Naive thymus-derived CD4-positive, alpha-beta T cell (primary cell): ENCODE measurements at regions not wholly inside any gene's neighbourhood (a gene's known extent, or its start where the extent isn't known, plus 50 kb on each side); places are given as distances from the start of the nearest gene placed in this dataset.
A peak's percentile ranks its signal among the peaks of the same experiment; 100 is the strongest.

Experiments used
- ATAC-seq: fragments of 150-1000 bp; cut with Tn5 transposase; 2 replicates; pipeline ENCODE4 v1.10.0; 2021; ENCODE audit warnings: mild to moderate bottlenecking, moderate library complexity
- CTCF ChIA-PET: fragments of 350-600 bp; sonication (Branson Sonifier 250); formaldehyde crosslinking; loops from one replicate; lab custom pipeline; 2021; ENCODE audit warnings: antibody characterized with exemption; lab: Charles Lee
- POLR2A ChIA-PET: fragments of 350-600 bp; sonication (Branson Sonifier 250); formaldehyde crosslinking; loops from one replicate; lab custom pipeline; 2021; ENCODE audit warnings: antibody characterized with exemption, inconsistent platforms; lab: Charles Lee
- DNase-seq, 9 donors: peaks; one replicate each; pipeline versions ENCODE4 v3.0.0 to v3.0.0-alpha.2; 2020 to 2022; ENCODE audit warnings: mixed read lengths in 1 of 9
- H3K27ac ChIP-seq: one replicate; pipeline ENCODE4 v1.7.0; 2013; ENCODE audit warnings: mild to moderate bottlenecking, low read depth, low read length, moderate library complexity
- H3K27me3 ChIP-seq, 2 donors: one replicate each; pipeline ENCODE4 v1.7.0; 2013; ENCODE audit warnings: low read length in 2 of 2, mild to moderate bottlenecking in 2 of 2, moderate library complexity in 2 of 2; ENCODE audit not compliant: control insufficient read depth in 2 of 2, insufficient read depth in 2 of 2
- H3K36me3 ChIP-seq, 3 experiments: 1 replicate in 2 of 3; 2 replicates in 1 of 3; pipeline ENCODE4 v1.7.0; 2013; ENCODE audit warnings: low read length in 3 of 3, mild to moderate bottlenecking in 3 of 3, moderate library complexity in 1 of 3; ENCODE audit not compliant: insufficient read depth in 3 of 3, control insufficient read depth in 2 of 3
- H3K4me1 ChIP-seq, 2 donors: one replicate each; pipeline ENCODE4 v1.7.0; 2013; ENCODE audit warnings: low read length in 2 of 2, mild to moderate bottlenecking in 2 of 2, moderate library complexity in 1 of 2; ENCODE audit not compliant: control insufficient read depth in 2 of 2, insufficient read depth in 2 of 2
- H3K4me3 ChIP-seq: 2 replicates; pipeline ENCODE4 v1.7.0; 2013; ENCODE audit warnings: mild to moderate bottlenecking, low read length
- H3K9me3 ChIP-seq, 3 experiments: 1 replicate in 2 of 3; 2 replicates in 1 of 3; pipeline ENCODE4 v1.7.0; 2013; ENCODE audit warnings: low read length in 3 of 3; ENCODE audit not compliant: control insufficient read depth in 2 of 3
- H3K27ac Mint-ChIP-seq, 9 donors: one replicate each; pipeline ENCODE4 v1.8.0; 2020 to 2022; ENCODE audit warnings: mixed read lengths in 9 of 9, mild to moderate bottlenecking in 8 of 9, moderate library complexity in 5 of 9, inconsistent platforms in 2 of 9
- H3K27me3 Mint-ChIP-seq, 5 donors: one replicate each; pipeline ENCODE4 v1.8.0; 2021 to 2022; ENCODE audit warnings: mixed read lengths in 5 of 5, mild to moderate bottlenecking in 1 of 5
- H3K36me3 Mint-ChIP-seq, 5 donors: one replicate each; pipeline ENCODE4 v1.8.0; 2020 to 2022; ENCODE audit warnings: mixed read lengths in 5 of 5, mild to moderate bottlenecking in 3 of 5, inconsistent platforms in 1 of 5
- H3K4me1 Mint-ChIP-seq, 7 donors: one replicate each; pipeline ENCODE4 v1.8.0; 2020 to 2022; ENCODE audit warnings: mixed read lengths in 7 of 7, mild to moderate bottlenecking in 3 of 7, inconsistent platforms in 1 of 7
- H3K4me3 Mint-ChIP-seq, 10 donors: one replicate each; pipeline ENCODE4 v1.8.0; 2020 to 2022; ENCODE audit warnings: mild to moderate bottlenecking in 10 of 10, mixed read lengths in 10 of 10, moderate library complexity in 6 of 10, inconsistent platforms in 2 of 10
- H3K9me3 Mint-ChIP-seq, 11 donors: one replicate each; pipeline ENCODE4 v1.8.0; 2020 to 2022; ENCODE audit warnings: mixed read lengths in 11 of 11, mild to moderate bottlenecking in 4 of 11, inconsistent platforms in 1 of 11, moderate library complexity in 1 of 11
- intact Hi-C, 2 donors: fragments of 100-400 bp; cut with micrococcal nuclease; formaldehyde crosslinking; loops; one replicate each; pipeline ENCODE4 v1.15.1; 2023

DNA sequence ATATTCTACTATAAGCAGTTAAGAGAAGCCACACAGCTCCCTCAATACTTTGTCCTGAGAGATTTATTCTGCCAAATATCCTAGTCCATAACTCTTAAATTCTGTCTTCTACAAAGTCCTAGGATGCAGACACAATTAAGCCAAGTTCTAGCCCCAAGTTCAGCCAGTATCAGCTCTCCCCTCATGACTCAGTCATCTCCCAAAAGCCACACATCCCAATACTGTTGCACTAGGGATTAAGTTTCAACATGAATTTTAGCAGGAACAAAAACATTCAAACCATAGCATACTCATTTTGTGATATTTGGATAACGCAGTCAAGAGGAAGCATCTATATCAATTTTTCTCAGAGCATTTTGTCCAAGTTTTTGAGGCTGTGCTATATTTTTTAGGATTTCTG, 277.4 kb downstream of the FZD1 start:
- no peak for DNase-seq
- Mint-ChIP-seq H3K9me3 (peaks cover 0 to 9% (median 0%) of the 10 kb centered on the region in 11 donors), H3K27me3 (peaks cover 0 to 13% (median 4%) of the 10 kb centered on the region in 5 donors), H3K4me3 (no peak overlapping the region), H3K4me1 (no peaks in the 10 kb centered on the region), H3K36me3 (no peaks in the 10 kb centered on the region), H3K27ac (no peak overlapping the region)
- CTCF ChIA-PET, result no interaction called here
- no peak for ATAC-seq
- no peak overlapping the region for H3K27ac ChIP-seq
- H3K27me3 ChIP-seq, result no peaks in the 10 kb centered on the region
- H3K4me3 ChIP-seq, result no peak overlapping the region
- H3K9me3 ChIP-seq, result no peaks in the 10 kb centered on the region
- intact Hi-C loops, result no loop called here
- H3K4me1 ChIP-seq, result no peaks in the 10 kb centered on the region
- H3K36me3 ChIP-seq, result no peaks in the 10 kb centered on the region
- POLR2A ChIA-PET, result no interaction called here

- ATAC-seq (no peak), DNase-seq (no peak)
- Histone ChIP-seq H3K9me3 (no peaks in the 10 kb centered on the region), H3K4me3 (no peak overlapping the region), H3K36me3 (no peaks in the 10 kb centered on the region), H3K27ac (no peak overlapping the region), H3K4me1 (no peaks in the 10 kb centered on the region), H3K27me3 (no peaks in the 10 kb centered on the region)
- intact Hi-C loops, result no loop called here
- H3K27ac Mint-ChIP-seq, result no peak overlapping the region
- no peaks in the 10 kb centered on the region for H3K4me1 Mint-ChIP-seq
- H3K36me3 Mint-ChIP-seq, result no peaks in the 10 kb centered on the region
- peaks cover 0 to 9% (median 0%) of the 10 kb centered on the region in 11 donors for H3K9me3 Mint-ChIP-seq
- peaks cover 0 to 13% (median 4%) of the 10 kb centered on the region in 5 donors for H3K27me3 Mint-ChIP-seq
- CTCF ChIA-PET, result no interaction called here
- POLR2A ChIA-PET, result no interaction called here
- no peak overlapping the region for H3K4me3 Mint-ChIP-seq
Observed at GRCh38 chr7:91543646-91544045, 279.4 kb downstream of the FZD1 start.

DNA sequence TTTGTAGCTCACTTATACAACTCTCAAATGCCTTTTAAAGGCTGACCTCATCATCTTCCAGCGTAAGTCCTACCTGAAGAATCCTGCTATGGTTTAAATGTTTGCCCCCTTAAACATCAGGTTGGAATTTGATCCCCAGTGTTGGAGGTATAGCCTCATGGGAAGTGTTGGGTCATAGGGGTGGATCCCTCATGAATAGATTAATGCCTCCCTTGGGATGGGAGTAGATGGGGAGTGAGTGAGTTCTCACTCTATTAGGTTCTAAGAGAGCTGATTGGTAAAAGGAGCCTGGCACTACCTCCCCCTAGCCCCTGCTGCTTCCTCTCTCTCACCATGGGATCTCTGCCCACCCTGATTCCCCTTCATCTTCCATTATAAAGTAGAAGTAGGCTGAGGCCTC, 285.6 kb downstream of the FZD1 start:
- no peak overlapping the region for H3K4me3 Mint-ChIP-seq
- H3K27me3 Mint-ChIP-seq, result peaks cover 0 to 2% (median 0%) of the 10 kb centered on the region in 5 donors
- ChIA-PET POLR2A (no interaction called here), CTCF (no interaction called here)
- H3K36me3 Mint-ChIP-seq, result no peaks in the 10 kb centered on the region
- intact Hi-C loops, result no loop called here
- Histone ChIP-seq H3K4me3 (no peak overlapping the region), H3K9me3 (no peaks in the 10 kb centered on the region), H3K36me3 (no peaks in the 10 kb centered on the region), H3K27me3 (no peaks in the 10 kb centered on the region), H3K27ac (no peak overlapping the region), H3K4me1 (no peaks in the 10 kb centered on the region)
- peaks cover 0 to 5% (median 0%) of the 10 kb centered on the region in 7 donors for H3K4me1 Mint-ChIP-seq
- DNase-seq (no peak), ATAC-seq (no peak)
- no peak overlapping the region for H3K27ac Mint-ChIP-seq
- H3K9me3 Mint-ChIP-seq, result peaks cover 0 to 3% (median 0%) of the 10 kb centered on the region in 11 donors

- ChIA-PET POLR2A (no interaction called here), CTCF (no interaction called here)
- Mint-ChIP-seq H3K4me1 (peaks cover 0 to 5% (median 0%) of the 10 kb centered on the region in 7 donors), H3K27me3 (no peaks in the 10 kb centered on the region), H3K9me3 (no peaks in the 10 kb centered on the region), H3K4me3 (no peak overlapping the region), H3K36me3 (no peaks in the 10 kb centered on the region), H3K27ac (no peak overlapping the region)
- H3K4me3 ChIP-seq, result no peak overlapping the region
- H3K27ac ChIP-seq, result no peak overlapping the region
- H3K4me1 ChIP-seq, result no peaks in the 10 kb centered on the region
- no peaks in the 10 kb centered on the region for H3K27me3 ChIP-seq
- DNase-seq, result no peak
- H3K36me3 ChIP-seq, result no peaks in the 10 kb centered on the region
- intact Hi-C loops, result no loop called here
- H3K9me3 ChIP-seq, result no peaks in the 10 kb centered on the region
- no peak for ATAC-seq
Observed at GRCh38 chr7:91550931-91551330, 286.7 kb downstream of the FZD1 start.

DNA sequence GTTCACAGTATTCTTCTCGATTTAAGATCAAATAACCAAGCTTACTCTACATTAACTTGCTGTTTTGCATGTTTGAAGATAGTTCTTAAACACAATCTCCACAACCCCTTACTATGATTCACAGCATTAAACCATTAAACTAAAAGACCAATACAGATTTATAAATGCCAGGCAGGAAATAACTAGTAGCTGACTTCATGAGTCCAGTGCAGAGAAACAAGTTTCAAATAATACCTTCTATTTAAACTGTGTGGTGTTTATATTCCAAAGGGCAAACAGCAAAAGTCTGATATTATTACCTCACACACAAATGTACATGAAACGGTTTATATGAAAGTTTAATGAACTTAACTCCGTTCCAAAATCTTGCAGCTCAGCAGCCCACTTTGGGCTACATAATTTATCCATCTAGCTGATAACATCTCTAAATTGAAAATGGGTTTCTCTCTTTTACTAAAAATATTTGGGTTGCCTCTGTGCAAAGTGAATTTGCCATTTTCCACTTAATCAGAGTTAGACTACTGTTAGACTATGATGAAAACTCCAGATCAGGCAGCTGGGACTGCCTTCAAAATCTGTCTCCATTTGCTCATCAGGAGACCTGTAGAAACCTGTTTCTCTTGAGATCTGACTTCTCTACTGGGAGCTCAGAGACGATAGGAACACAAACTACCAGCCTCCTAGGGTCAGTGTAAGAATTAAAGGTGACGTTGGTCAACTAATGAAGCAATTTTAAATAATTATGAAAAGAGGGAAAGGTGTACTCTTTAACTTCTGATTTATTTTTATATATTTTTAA, 287.3 kb downstream of the FZD1 start:
- no peak overlapping the region for H3K27ac ChIP-seq
- no peaks in the 10 kb centered on the region for H3K4me1 ChIP-seq
- H3K27ac Mint-ChIP-seq, result no peak overlapping the region
- ATAC-seq (no peak), DNase-seq (no peak)
- no peaks in the 10 kb centered on the region for H3K36me3 ChIP-seq
- H3K36me3 Mint-ChIP-seq, result no peaks in the 10 kb centered on the region
- no peaks in the 10 kb centered on the region for H3K9me3 ChIP-seq
- intact Hi-C loops, result no loop called here
- no peaks in the 10 kb centered on the region for H3K27me3 Mint-ChIP-seq
- ChIA-PET CTCF (no interaction called here), POLR2A (no interaction called here)
- no peaks in the 10 kb centered on the region for H3K9me3 Mint-ChIP-seq
- H3K4me1 Mint-ChIP-seq, result peaks cover 0 to 5% (median 0%) of the 10 kb centered on the region in 7 donors
- H3K27me3 ChIP-seq, result no peaks in the 10 kb centered on the region
- no peak overlapping the region for H3K4me3 ChIP-seq
- H3K4me3 Mint-ChIP-seq, result no peak overlapping the region

DNA sequence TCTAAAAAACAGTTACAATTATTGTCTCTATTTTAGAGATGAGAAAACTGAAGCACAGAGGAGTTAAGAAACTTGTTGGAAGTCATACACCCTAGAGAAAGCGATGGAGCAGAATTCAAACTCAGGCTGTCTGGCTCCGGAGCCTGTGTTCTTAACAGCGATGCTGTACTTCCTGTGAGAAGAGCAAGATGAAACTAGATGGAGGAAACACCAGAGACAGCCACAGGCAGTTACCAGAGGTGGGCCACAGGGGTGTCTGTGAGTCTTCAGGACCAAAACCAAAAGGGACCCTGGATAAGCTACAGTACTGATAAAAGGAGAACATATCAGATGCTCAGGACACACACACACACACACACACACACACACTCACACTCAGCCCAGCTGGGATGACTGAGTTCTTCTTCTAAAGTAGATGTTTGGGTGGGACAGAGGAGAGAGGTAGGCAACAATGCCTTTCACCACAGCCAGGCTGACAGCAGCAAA, 289.2 kb downstream of the FZD1 start:
- no peaks in the 10 kb centered on the region for H3K27me3 Mint-ChIP-seq

GRCh38 chr7:91554883-91555282, 290.6 kb downstream of the FZD1 start:
- no peaks in the 10 kb centered on the region for H3K4me1 ChIP-seq
- ChIA-PET POLR2A (no interaction called here), CTCF (no interaction called here)
- no peaks in the 10 kb centered on the region for H3K36me3 ChIP-seq
- no peaks in the 10 kb centered on the region for H3K27me3 Mint-ChIP-seq
- no peaks in the 10 kb centered on the region for H3K27me3 ChIP-seq
- peaks cover 0 to 11% (median 0%) of the 10 kb centered on the region in 11 donors for H3K9me3 Mint-ChIP-seq
- no peaks in the 10 kb centered on the region for H3K36me3 Mint-ChIP-seq
- H3K4me3 Mint-ChIP-seq, result no peak overlapping the region
- H3K4me1 Mint-ChIP-seq, result peaks cover 0 to 5% (median 0%) of the 10 kb centered on the region in 7 donors
- ATAC-seq (no peak), DNase-seq (no peak)
- no peak overlapping the region for H3K4me3 ChIP-seq
- intact Hi-C loops, result no loop called here
- no peaks in the 10 kb centered on the region for H3K9me3 ChIP-seq
- no peak overlapping the region for H3K27ac ChIP-seq
- H3K27ac Mint-ChIP-seq, result no peak overlapping the region

More for the DNA sequence above, 289.2 kb downstream of the FZD1 start:
- no peaks in the 10 kb centered on the region for H3K36me3 ChIP-seq
- H3K4me3 ChIP-seq, result no peak overlapping the region
- Mint-ChIP-seq H3K27ac (no peak overlapping the region), H3K36me3 (no peaks in the 10 kb centered on the region), H3K9me3 (peaks cover 0 to 5% (median 0%) of the 10 kb centered on the region in 11 donors), H3K4me1 (peaks cover 0 to 5% (median 0%) of the 10 kb centered on the region in 7 donors), H3K4me3 (no peak overlapping the region)
- POLR2A ChIA-PET, result no interaction called here
- no peak overlapping the region for H3K27ac ChIP-seq
- H3K9me3 ChIP-seq, result no peaks in the 10 kb centered on the region
- DNase-seq (no peak), ATAC-seq (peak; percentile 12)
- CTCF ChIA-PET, result no interaction called here
- no peaks in the 10 kb centered on the region for H3K4me1 ChIP-seq
- H3K27me3 ChIP-seq, result no peaks in the 10 kb centered on the region
- intact Hi-C loops, result no loop called here
